ENCODE measurements at regions not wholly inside any gene's neighbourhood (a gene's known extent, or its start where the extent isn't known, plus 50 kb on each side); places are given as distances from the start of the nearest gene placed in this dataset.
"Not testable (repeated sequence)": the region's sequence is repeated elsewhere in the genome, so short reads cannot be mapped to it uniquely, and the experiment has no call there.

DNA sequence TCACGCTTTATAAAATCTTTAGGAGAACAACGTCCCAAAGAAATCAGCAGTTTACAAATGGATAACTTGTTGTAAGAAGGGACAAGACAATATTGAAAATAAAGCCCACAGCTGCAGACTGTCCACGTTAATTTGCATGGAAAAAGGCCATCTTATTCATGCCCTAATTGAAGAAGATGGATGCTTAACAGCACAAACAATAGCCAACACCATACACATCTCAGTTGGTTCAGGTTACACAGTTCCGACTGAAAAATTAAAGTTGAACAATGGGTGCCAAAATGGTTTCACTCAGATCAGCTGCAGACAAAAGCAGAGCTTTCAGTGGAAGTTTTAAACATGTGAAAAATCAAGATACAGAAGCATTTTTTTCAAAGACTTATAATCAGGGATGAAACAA is 314.2 kb downstream of the RAB38 start:
- no peak for DNase-seq

- DNase-seq: no peak
These were observed 315.6 kb downstream of the RAB38 start for GRCh38 chr11:87859636-87860035.

DNA sequence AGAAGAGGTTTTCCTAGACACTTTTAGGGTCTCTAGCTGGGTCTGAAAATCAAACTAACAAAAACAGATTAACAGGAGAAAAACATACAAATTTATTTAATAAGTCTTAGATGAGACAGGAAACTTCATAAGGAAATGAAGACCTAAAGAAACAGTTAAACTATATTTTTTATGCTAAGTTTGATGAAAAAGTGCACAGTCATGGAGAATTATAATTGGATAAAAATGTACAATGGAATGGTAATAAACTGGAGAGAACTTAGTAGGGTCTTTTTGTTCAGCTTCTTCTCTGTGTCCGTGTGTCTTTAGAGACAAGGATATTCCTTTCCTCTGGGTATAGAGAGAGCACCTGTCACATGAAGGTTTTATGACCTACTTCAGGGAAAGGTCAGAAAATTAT is 323.4 kb downstream of the RAB38 start:
- DNase-seq: no peak

GRCh38 chr11:87851234-87851633 is 324.0 kb downstream of the RAB38 start:
- DNase-seq: no peak

GRCh38 chr11:87849216-87849615 is 326.0 kb downstream of the RAB38 start:
- no peak for DNase-seq

GRCh38 chr11:87840786-87841185 is 334.5 kb downstream of the RAB38 start:
- DNase-seq: no peak

DNA sequence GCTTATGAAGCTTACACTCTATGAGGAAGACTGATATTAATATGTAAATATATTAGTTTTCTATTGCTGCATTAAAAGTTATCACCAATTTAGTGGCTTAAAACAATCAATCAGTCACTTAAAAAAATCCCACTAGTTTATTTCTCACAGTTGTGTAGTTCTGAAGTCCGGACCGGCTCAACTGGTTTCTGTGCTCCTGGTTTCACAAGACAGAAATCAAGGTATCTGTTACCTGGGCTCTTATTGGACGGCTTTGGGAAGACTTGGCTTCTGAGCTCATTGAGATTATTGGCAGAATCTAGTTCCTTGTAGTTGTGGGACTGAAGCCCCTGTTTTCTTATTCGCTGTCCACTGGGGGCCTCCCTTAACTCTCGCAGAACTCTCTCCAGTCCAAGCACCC is 343.0 kb downstream of the RAB38 start:
- no peak for DNase-seq

- no peak for DNase-seq
These were observed 355.2 kb downstream of the RAB38 start for GRCh38 chr11:87820011-87820410.

- DNase-seq: no peak
These were observed 356.1 kb downstream of the RAB38 start for GRCh38 chr11:87819151-87819550.

GRCh38 chr11:87812571-87813365 is 362.5 kb downstream of the RAB38 start:
- no peak for DNase-seq

- no peak for DNase-seq
These were observed 364.8 kb downstream of the RAB38 start for GRCh38 chr11:87810486-87810885.

DNA sequence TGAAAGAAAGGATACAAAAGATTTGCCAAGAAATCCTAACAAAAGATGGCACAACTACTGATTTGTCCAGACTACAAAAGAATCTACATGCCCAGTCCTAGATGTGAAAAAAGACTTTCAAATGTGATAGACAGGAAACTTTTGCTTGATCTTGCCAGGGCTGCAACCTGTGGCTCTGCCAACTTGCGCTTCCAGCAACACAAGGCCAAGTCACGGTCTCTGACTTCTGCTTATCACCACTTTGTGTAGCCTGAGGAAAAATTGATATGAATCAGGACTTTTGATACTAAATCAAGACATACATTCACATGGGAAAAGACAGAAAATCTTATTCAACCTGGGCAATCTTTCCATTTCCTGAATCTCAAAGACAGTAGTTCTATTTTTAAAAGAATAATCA is 366.0 kb downstream of the RAB38 start:
- DNase-seq: no peak

DNA sequence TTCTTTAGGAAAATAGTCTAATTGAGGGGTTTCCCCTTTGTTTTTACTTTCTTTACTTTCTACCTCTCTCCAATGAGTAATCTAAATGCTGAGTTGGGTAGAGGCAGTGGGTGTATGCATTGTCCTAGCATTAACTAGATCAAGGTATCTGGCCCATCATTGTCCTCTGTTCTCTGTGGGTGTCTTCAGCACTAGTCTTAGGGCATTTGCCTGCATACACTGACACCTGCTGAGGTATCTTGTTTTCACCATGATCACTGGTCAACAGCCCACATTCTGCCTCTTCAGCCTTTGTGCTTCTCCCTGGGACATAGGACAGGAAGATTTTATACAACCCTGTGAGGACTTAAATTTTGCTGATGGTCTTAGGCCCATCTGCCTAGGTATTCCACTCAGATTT is 371.1 kb downstream of the RAB38 start:
- no peak for DNase-seq

DNA sequence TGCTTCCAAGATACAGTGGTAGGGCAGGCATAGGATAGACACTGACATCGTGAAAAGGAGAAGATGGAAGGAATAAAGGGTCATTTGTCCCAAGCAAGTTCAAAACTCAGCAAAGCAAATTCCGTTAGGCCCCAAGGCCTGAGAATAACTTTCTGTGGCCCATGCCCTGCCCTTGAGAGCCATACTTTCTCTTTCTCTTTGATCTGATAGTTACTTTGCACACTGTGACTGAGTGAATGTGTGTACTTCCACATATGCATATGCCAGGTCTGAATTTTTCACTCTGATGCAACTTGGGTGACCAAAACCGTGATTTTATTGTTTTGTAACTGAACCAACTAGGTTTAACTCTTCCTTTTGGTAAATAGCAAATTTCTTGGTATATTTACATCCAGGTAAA is 371.5 kb downstream of the RAB38 start:
- no peak for DNase-seq

DNA sequence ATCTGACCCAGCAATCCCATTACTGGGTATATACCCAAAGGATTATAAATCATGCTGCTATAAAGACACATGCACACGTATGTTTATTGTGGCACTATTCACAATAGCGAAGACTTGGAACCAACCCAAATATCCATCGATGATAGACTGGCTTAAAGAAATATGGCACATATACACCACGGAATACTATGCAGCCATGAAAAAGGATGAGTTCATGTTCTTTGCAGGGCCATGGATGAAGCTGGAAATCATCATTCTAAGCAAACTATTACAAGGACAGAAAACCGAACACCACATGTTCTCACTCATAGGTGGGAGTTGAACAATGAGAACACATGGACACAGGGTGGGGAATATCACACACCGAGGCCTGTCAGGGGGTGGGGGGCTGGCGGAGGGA is 390.4 kb downstream of the RAB38 start:
- DNase-seq: not testable (repeated sequence)

DNA sequence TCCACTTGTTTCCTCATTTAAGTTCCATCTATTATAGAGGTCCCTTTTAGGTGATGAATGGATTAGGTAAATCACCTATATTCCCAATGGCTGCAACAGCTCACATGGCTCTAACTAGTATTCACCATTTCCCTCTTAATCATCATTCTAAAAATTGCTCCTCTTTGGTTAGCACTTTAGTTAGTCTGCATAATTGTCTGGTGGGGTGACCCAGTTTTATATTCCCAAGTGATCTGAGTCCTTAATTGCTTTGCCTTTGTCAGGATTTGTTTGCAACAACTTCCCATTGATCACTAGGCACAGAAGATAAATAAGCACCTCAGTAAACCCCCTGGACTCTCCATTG is 395.2 kb downstream of the RAB38 start:
- DNase-seq: no peak

DNA sequence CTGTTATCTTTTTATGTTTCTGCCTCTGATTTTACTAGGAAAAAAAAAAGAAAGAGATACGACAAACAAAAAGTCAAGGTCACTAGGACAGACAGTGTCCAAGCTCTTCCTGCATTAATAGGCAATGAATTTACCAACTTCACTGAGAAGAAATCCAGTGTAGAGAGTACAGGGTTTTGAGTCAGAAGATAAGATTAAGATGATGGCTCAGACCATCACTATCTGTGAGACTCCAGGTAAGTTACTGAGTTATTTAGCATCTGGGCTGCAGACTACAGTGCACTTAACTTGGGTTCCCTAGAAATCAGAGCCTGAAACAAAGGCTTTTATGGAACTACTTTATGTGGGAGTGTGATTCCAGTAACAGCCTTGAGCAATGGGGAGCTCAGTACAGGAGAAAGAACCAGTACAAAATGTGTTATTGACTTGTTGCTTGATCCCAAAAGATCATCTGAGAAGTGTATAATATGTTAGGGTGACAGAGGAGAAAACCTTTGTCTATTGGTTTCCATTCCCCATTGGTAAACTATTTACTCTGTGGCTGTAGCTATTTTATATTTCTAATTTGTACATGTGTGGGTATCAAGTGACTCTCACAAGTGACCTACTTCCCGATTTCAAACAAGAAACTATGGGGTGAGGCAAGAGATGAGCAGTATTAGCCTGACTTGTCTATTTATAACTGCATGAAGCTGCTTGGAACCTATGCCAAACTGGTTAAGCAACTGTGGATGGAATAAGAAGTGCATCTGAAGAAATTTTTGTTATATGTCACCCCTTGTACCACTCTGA is 395.8 kb downstream of the RAB38 start:
- DNase-seq: no peak

DNA sequence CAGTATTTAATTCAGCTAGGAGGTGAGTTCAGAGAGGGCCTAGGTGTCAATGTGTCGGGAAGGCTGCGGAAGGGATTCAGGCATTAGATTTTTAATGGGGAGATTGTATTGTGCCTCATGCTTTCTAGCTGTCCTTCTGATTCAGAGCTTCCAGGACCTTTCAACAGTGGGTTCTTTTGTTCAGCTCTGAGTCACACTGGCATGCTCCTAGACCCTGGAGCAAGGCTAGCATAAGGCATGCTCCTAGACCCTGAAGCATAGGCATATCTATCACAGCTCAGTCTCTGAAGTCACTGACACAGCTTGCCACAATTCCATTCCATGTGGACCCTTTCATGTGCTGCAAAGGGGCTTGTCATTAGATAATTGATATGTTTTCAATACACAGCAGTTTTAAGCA is 396.9 kb downstream of the RAB38 start:
- DNase-seq: no peak

GRCh38 chr11:87775036-87775435 is 400.2 kb downstream of the RAB38 start:
- DNase-seq: no peak

DNA sequence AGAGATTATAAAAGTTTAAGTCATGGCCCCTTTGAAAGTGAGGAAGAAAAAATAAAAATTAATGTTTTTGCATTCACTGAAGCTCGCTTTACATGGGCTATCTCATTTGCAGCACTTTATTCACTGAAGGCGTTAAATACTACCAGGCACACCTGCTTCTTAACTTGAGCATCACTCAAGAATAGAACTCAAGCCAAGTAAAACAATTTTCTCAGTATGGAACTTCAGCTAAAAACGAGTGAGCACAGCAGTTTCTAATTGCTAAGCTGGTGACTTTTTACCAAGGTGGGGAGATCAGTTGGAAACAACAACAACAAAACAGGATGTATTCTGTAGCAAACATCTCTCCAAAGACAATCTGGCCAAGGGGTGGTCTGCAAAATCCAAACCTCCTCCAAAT is 405.6 kb downstream of the RAB38 start:
- no peak for DNase-seq

- DNase-seq: no peak
These were observed 407.6 kb downstream of the RAB38 start for GRCh38 chr11:87767615-87768014.

GRCh38 chr11:87764075-87764474 is 411.2 kb downstream of the RAB38 start:
- DNase-seq: not testable (repeated sequence)

- DNase-seq: no peak
These were observed 420.6 kb downstream of the RAB38 start for GRCh38 chr11:87754685-87755084.

- DNase-seq: no peak
These were observed 422.1 kb downstream of the RAB38 start for GRCh38 chr11:87753143-87753542.

DNA sequence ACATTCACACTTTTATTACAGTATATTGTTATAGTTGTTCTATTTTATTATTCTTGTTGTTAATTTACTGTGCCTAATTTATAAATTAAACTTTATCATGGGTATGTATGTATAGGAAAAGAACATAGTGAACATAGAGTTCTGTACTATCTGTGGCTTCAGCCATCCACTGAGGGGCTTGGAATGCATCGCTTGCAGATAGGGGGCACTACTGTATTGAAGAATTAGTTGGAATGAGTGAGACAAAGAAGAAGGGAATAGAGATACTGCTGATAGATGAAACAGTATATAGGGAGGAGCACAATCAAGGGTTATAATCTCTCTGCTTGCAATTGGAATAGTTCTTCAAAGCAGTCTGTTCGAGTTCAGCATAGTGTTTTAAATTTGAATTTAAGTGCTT is 432.2 kb downstream of the RAB38 start:
- no peak for DNase-seq
